HEK293T (cell line): ENCODE measurements at regions not wholly inside any gene's neighbourhood (a gene's known extent, or its start where the extent isn't known, plus 50 kb on each side); places are given as distances from the start of the nearest gene placed in this dataset.

ENCODE experiments used
- FOXA1 ChIP-seq: fragments of 450-650 bp; IDR thresholded peaks from 2 replicates; pipeline ENCODE4 v1.6.1; 2016; ENCODE audit warnings: mild to moderate bottlenecking
- FOXK2 ChIP-seq: fragments of 450-650 bp; IDR thresholded peaks from 2 replicates; pipeline ENCODE4 v1.6.1; 2016; ENCODE audit warnings: mild to moderate bottlenecking
- L3MBTL2 ChIP-seq: fragments of 450-650 bp; conservative IDR thresholded peaks from 2 replicates; pipeline ENCODE4 v1.6.1; 2016; ENCODE audit warnings: mild to moderate bottlenecking
- TARDBP ChIP-seq: fragments of 450-650 bp; IDR thresholded peaks from 2 replicates; pipeline ENCODE4 v1.6.1; 2016
- ZNF384 ChIP-seq: fragments of 450-650 bp; IDR thresholded peaks from 2 replicates; pipeline ENCODE4 v1.6.1; 2016
- TF ChIP-seq, protein P1 (sequence below): fragments of 450-650 bp; IDR thresholded peaks from 2 replicates; pipeline ENCODE4 v1.6.1; 2016

- TF ChIP-seq TARDBP (no peak), FOXK2 (no peak), ZNF384 (no peak), FOXA1 (no peak), L3MBTL2 (no peak)
- TF ChIP-seq, protein P1, sequence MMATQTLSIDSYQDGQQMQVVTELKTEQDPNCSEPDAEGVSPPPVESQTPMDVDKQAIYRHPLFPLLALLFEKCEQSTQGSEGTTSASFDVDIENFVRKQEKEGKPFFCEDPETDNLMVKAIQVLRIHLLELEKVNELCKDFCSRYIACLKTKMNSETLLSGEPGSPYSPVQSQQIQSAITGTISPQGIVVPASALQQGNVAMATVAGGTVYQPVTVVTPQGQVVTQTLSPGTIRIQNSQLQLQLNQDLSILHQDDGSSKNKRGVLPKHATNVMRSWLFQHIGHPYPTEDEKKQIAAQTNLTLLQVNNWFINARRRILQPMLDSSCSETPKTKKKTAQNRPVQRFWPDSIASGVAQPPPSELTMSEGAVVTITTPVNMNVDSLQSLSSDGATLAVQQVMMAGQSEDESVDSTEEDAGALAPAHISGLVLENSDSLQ = no peak
These were observed 137.2 kb upstream of the SUCLG2 start for GRCh38 chr3:67791620-67792019.
